MG63 (cell line): ENCODE measurements at regions not wholly inside any gene's neighbourhood (a gene's known extent, or its start where the extent isn't known, plus 50 kb on each side); places are given as distances from the start of the nearest gene placed in this dataset.

Experiments used
- DNase-seq: peaks from one replicate; pipeline ENCODE4 v3.0.0-alpha.2; 2020
- H3K27me3 ChIP-seq: fragments of 250-450 bp; sonication (Bioruptor Pico); 2 replicates; pipeline ENCODE4 v1.5.1; 2020; ENCODE audit warnings: mild to moderate bottlenecking, moderate library complexity
- H3K36me3 ChIP-seq: fragments of 250-450 bp; sonication (Bioruptor Pico); 2 replicates; pipeline ENCODE4 v1.5.1; 2020; ENCODE audit warnings: mild to moderate bottlenecking, moderate library complexity
- H3K4me3 ChIP-seq: fragments of 250-450 bp; sonication (Bioruptor Pico); 2 replicates; pipeline ENCODE4 v1.5.1; 2020; ENCODE audit warnings: mild to moderate bottlenecking, moderate library complexity
- H3K9me3 ChIP-seq: fragments of 250-450 bp; sonication (Bioruptor Pico); 2 replicates; pipeline ENCODE4 v1.5.1; 2020; ENCODE audit warnings: mild to moderate bottlenecking, moderate library complexity

GRCh38 chr2:40554665-40555294, 102.9 kb upstream of the SLC8A1 start:
- peak; percentile 23 for DNase-seq
- Histone ChIP-seq H3K36me3 (no peaks in the 10 kb centered on the region), H3K27me3 (no peaks in the 10 kb centered on the region), H3K9me3 (no peaks in the 10 kb centered on the region), H3K4me3 (no peak overlapping the region)

- Histone ChIP-seq H3K36me3 (no peaks in the 10 kb centered on the region), H3K9me3 (no peaks in the 10 kb centered on the region), H3K27me3 (no peaks in the 10 kb centered on the region), H3K4me3 (no peak overlapping the region)
- DNase-seq = no peak
These were observed 104.4 kb upstream of the SLC8A1 start for GRCh38 chr2:40556293-40556692.

GRCh38 chr2:40556739-40557138, 104.8 kb upstream of the SLC8A1 start:
- Histone ChIP-seq H3K27me3 (no peaks in the 10 kb centered on the region), H3K4me3 (no peak overlapping the region), H3K36me3 (no peaks in the 10 kb centered on the region), H3K9me3 (no peaks in the 10 kb centered on the region)
- DNase-seq = no peak

- no peaks in the 10 kb centered on the region for H3K27me3 ChIP-seq
- no peak for DNase-seq
- H3K36me3 ChIP-seq = no peaks in the 10 kb centered on the region
- H3K9me3 ChIP-seq = no peaks in the 10 kb centered on the region
- H3K4me3 ChIP-seq = no peak overlapping the region
These were observed 106.9 kb upstream of the SLC8A1 start for GRCh38 chr2:40558761-40559160.

GRCh38 chr2:40559175-40559574, 107.3 kb upstream of the SLC8A1 start:
- no peaks in the 10 kb centered on the region for H3K27me3 ChIP-seq
- H3K9me3 ChIP-seq = no peaks in the 10 kb centered on the region
- H3K4me3 ChIP-seq = no peak overlapping the region
- peak; percentile 33 for DNase-seq
- no peaks in the 10 kb centered on the region for H3K36me3 ChIP-seq

- Histone ChIP-seq H3K4me3 (no peak overlapping the region), H3K27me3 (no peaks in the 10 kb centered on the region), H3K9me3 (no peaks in the 10 kb centered on the region), H3K36me3 (no peaks in the 10 kb centered on the region)
- DNase-seq = no peak
These were observed 112.3 kb upstream of the SLC8A1 start for GRCh38 chr2:40564184-40564583.

- H3K4me3 ChIP-seq = no peak overlapping the region
- no peaks in the 10 kb centered on the region for H3K27me3 ChIP-seq
- no peaks in the 10 kb centered on the region; the same call in 1 of the 2 replicates for H3K9me3 ChIP-seq
- no peak for DNase-seq
- H3K36me3 ChIP-seq = no peaks in the 10 kb centered on the region
These were observed 127.4 kb upstream of the SLC8A1 start for GRCh38 chr2:40579247-40579646.

GRCh38 chr2:40584432-40584831, 132.5 kb upstream of the SLC8A1 start:
- no peaks in the 10 kb centered on the region for H3K36me3 ChIP-seq
- no peaks in the 10 kb centered on the region for H3K27me3 ChIP-seq
- DNase-seq = peak; percentile 3
- no peaks in the 10 kb centered on the region for H3K9me3 ChIP-seq
- H3K4me3 ChIP-seq = no peak overlapping the region

GRCh38 chr2:40591774-40592173, 139.9 kb upstream of the SLC8A1 start:
- DNase-seq = no peak
- no peak overlapping the region for H3K4me3 ChIP-seq
- H3K27me3 ChIP-seq = no peaks in the 10 kb centered on the region
- H3K36me3 ChIP-seq = no peaks in the 10 kb centered on the region
- no peaks in the 10 kb centered on the region for H3K9me3 ChIP-seq

GRCh38 chr2:40592218-40592617, 140.3 kb upstream of the SLC8A1 start:
- H3K36me3 ChIP-seq = no peaks in the 10 kb centered on the region
- no peaks in the 10 kb centered on the region for H3K27me3 ChIP-seq
- no peak overlapping the region for H3K4me3 ChIP-seq
- H3K9me3 ChIP-seq = no peaks in the 10 kb centered on the region
- DNase-seq = no peak

- no peaks in the 10 kb centered on the region for H3K9me3 ChIP-seq
- DNase-seq = peak; percentile 3
- no peaks in the 10 kb centered on the region for H3K27me3 ChIP-seq
- no peak overlapping the region for H3K4me3 ChIP-seq
- no peaks in the 10 kb centered on the region for H3K36me3 ChIP-seq
These were observed 155.0 kb upstream of the SLC8A1 start for GRCh38 chr2:40606862-40607261.

GRCh38 chr2:40611196-40611595, 159.3 kb upstream of the SLC8A1 start:
- no peaks in the 10 kb centered on the region for H3K27me3 ChIP-seq
- DNase-seq = no peak
- H3K36me3 ChIP-seq = no peaks in the 10 kb centered on the region
- no peaks in the 10 kb centered on the region for H3K9me3 ChIP-seq
- no peak overlapping the region for H3K4me3 ChIP-seq

- no peaks in the 10 kb centered on the region for H3K9me3 ChIP-seq
- no peaks in the 10 kb centered on the region for H3K36me3 ChIP-seq
- no peaks in the 10 kb centered on the region for H3K27me3 ChIP-seq
- H3K4me3 ChIP-seq = no peak overlapping the region
- no peak for DNase-seq
These were observed 174.0 kb upstream of the SLC8A1 start for GRCh38 chr2:40625849-40626248.

GRCh38 chr2:40628556-40628955, 176.7 kb upstream of the SLC8A1 start:
- no peak overlapping the region for H3K4me3 ChIP-seq
- no peaks in the 10 kb centered on the region for H3K36me3 ChIP-seq
- H3K27me3 ChIP-seq = no peaks in the 10 kb centered on the region
- H3K9me3 ChIP-seq = no peaks in the 10 kb centered on the region
- DNase-seq = no peak

GRCh38 chr2:40629768-40630434, 178.0 kb upstream of the SLC8A1 start:
- no peak overlapping the region for H3K4me3 ChIP-seq
- DNase-seq = no peak
- H3K36me3 ChIP-seq = no peaks in the 10 kb centered on the region
- H3K9me3 ChIP-seq = no peaks in the 10 kb centered on the region
- no peaks in the 10 kb centered on the region for H3K27me3 ChIP-seq

GRCh38 chr2:40639320-40639719, 187.4 kb upstream of the SLC8A1 start:
- DNase-seq = no peak
- Histone ChIP-seq H3K27me3 (no peaks in the 10 kb centered on the region), H3K36me3 (no peaks in the 10 kb centered on the region), H3K4me3 (no peak overlapping the region), H3K9me3 (no peaks in the 10 kb centered on the region)

- no peaks in the 10 kb centered on the region for H3K9me3 ChIP-seq
- no peak for DNase-seq
- H3K27me3 ChIP-seq = no peaks in the 10 kb centered on the region
- no peaks in the 10 kb centered on the region for H3K36me3 ChIP-seq
- no peak overlapping the region for H3K4me3 ChIP-seq
These were observed 190.3 kb upstream of the SLC8A1 start for GRCh38 chr2:40642237-40642636.

GRCh38 chr2:40642726-40643125, 190.8 kb upstream of the SLC8A1 start:
- no peak overlapping the region for H3K4me3 ChIP-seq
- no peaks in the 10 kb centered on the region for H3K9me3 ChIP-seq
- no peak for DNase-seq
- H3K27me3 ChIP-seq = no peaks in the 10 kb centered on the region
- no peaks in the 10 kb centered on the region for H3K36me3 ChIP-seq
